H1 (cell line): ENCODE measurements at regions not wholly inside any gene's neighbourhood (a gene's known extent, or its start where the extent isn't known, plus 50 kb on each side); places are given as distances from the start of the nearest gene placed in this dataset.

ENCODE experiments used
- CTCF ChIA-PET: fragments of 300-600 bp; sonication (Branson Sonifier 250); formaldehyde crosslinking; loops from one replicate; lab custom pipeline; 2021; ENCODE audit not compliant: partially characterized antibody; lab: Charles Lee
- POLR2A ChIA-PET: fragments of 300-600 bp; sonication (Branson Sonifier 250); formaldehyde crosslinking; loops from one replicate; lab custom pipeline; 2021; ENCODE audit warnings: inconsistent platforms; ENCODE audit not compliant: partially characterized antibody; lab: Charles Lee
- DNase-seq, 2 experiments: peaks; one replicate each; pipeline versions ENCODE4 v3.0.0 to v3.0.0-alpha.2; 2010 to 2022; ENCODE audit warnings: low spot score in 2 of 2, low read depth in 1 of 2, mixed read lengths in 1 of 2
- FAIRE-seq: peaks from 2 replicates; lab custom pipeline; 2011; peaks lifted over from hg19 to GRCh38; lab: Jason Lieb, UNC
- H2AFZ ChIP-seq: 2 replicates; pipeline ENCODE4 v1.8.1; 2012; ENCODE audit warnings: low read length, inconsistent platforms
- H2AK5ac ChIP-seq: 2 replicates; pipeline ENCODE4 v1.6.1; 2013; ENCODE audit warnings: low read depth, low read length
- H2BK120ac ChIP-seq: replicated peaks from 2 replicates; pipeline ENCODE3; 2013; ENCODE audit warnings: low read depth, low read length, inconsistent platforms
- H2BK12ac ChIP-seq: 2 replicates; pipeline ENCODE4 v1.6.1; 2013; ENCODE audit warnings: low read depth, low read length
- H2BK15ac ChIP-seq: 2 replicates; pipeline ENCODE4 v1.6.1; 2013; ENCODE audit warnings: low read length
- H2BK20ac ChIP-seq: 2 replicates; pipeline ENCODE4 v1.6.1; 2013; ENCODE audit warnings: low read length
- H2BK5ac ChIP-seq: 2 replicates; pipeline ENCODE4 v1.6.1; 2013; ENCODE audit warnings: low read depth, low read length
- H3K14ac ChIP-seq: 2 replicates; pipeline ENCODE4 v1.6.1; 2013; ENCODE audit warnings: inconsistent platforms; ENCODE audit not compliant: insufficient read length
- H3K18ac ChIP-seq: 2 replicates; pipeline ENCODE4 v1.6.1; 2013; ENCODE audit warnings: low read length; ENCODE audit errors: extremely low read depth
- H3K23ac ChIP-seq: 2 replicates; pipeline ENCODE4 v1.6.1; 2013; ENCODE audit warnings: inconsistent platforms; ENCODE audit not compliant: insufficient read length
- H3K23me2 ChIP-seq: 2 replicates; pipeline ENCODE4 v1.6.1; 2013; ENCODE audit warnings: low read depth, low read length
- H3K27ac ChIP-seq: 2 replicates; pipeline ENCODE4 v1.6.1; 2011; ENCODE audit warnings: low read depth, low read length, inconsistent platforms
- H3K27me3 ChIP-seq, 4 experiments: replicated peaks in 1 of 4; 1 replicate in 1 of 4; 2 replicates in 3 of 4; pipeline versions ENCODE4 v1.6.1 to v1.8.1; 2011 to 2013; ENCODE audit warnings: low read length in 3 of 4, mild to moderate bottlenecking in 3 of 4, inconsistent platforms in 2 of 4, mixed read lengths in 2 of 4, moderate library complexity in 1 of 4; ENCODE audit not compliant: control insufficient read depth in 3 of 4, insufficient read depth in 3 of 4; ENCODE audit errors: extremely low read depth in 1 of 4
- H3K36me3 ChIP-seq, 4 experiments: 2 replicates each; pipeline versions ENCODE4 v1.6.1 to v1.8.1; 2011 to 2013; ENCODE audit warnings: mild to moderate bottlenecking in 4 of 4, low read length in 3 of 4, moderate library complexity in 2 of 4, control low read depth in 1 of 4, inconsistent platforms in 1 of 4; ENCODE audit not compliant: insufficient read depth in 4 of 4, control insufficient read depth in 2 of 4
- H3K4ac ChIP-seq: replicated peaks from 2 replicates; pipeline ENCODE3; 2013; ENCODE audit warnings: low read length, low read depth, mixed read lengths, inconsistent platforms; ENCODE audit not compliant: insufficient read length
- H3K4me1 ChIP-seq, 4 experiments: replicated peaks in 1 of 4; 1 replicate in 1 of 4; 2 replicates in 3 of 4; pipeline versions ENCODE4 v1.6.1 to v1.8.1; 2011 to 2013; ENCODE audit warnings: low read length in 3 of 4, inconsistent platforms in 2 of 4, mixed read lengths in 1 of 4; ENCODE audit not compliant: insufficient read depth in 4 of 4, control insufficient read depth in 3 of 4
- H3K4me2 ChIP-seq, 2 experiments: 2 replicates each; pipeline versions ENCODE4 v1.6.1 to v1.8.1; 2011 to 2013; ENCODE audit warnings: low read depth in 2 of 2, low read length in 2 of 2, control low read depth in 1 of 2, inconsistent platforms in 1 of 2, mild to moderate bottlenecking in 1 of 2; ENCODE audit not compliant: insufficient read depth in 1 of 2
- H3K4me3 ChIP-seq, 4 experiments: fragments of 200-600, 300-600 bp in 1 of 4; sonication (generic), shearing (Covaris generic), sonication (Bioruptor Twin) in 1 of 4; 2 replicates each; pipeline versions ENCODE4 v1.5.1 to v1.8.1; 2011 to 2016; ENCODE audit warnings: low read length in 4 of 4, low read depth in 3 of 4, control low read depth in 2 of 4, inconsistent platforms in 2 of 4, mild to moderate bottlenecking in 2 of 4, mixed read lengths in 1 of 4, moderate library complexity in 1 of 4; ENCODE audit not compliant: insufficient read depth in 2 of 4; ENCODE audit errors: extremely low read depth in 1 of 4
- H3K56ac ChIP-seq: replicated peaks from 2 replicates; pipeline ENCODE3; 2013; ENCODE audit warnings: low read depth, mild to moderate bottlenecking, mixed read lengths, low read length, inconsistent platforms; ENCODE audit not compliant: insufficient read length
- H3K79me1 ChIP-seq: 2 replicates; pipeline ENCODE4 v1.6.1; 2013; ENCODE audit warnings: low read depth, low read length, control low read depth
- H3K79me2 ChIP-seq, 2 experiments: 2 replicates each; pipeline versions ENCODE4 v1.6.1 to v1.8.1; 2012 to 2013; ENCODE audit warnings: low read length in 2 of 2, mild to moderate bottlenecking in 2 of 2, inconsistent platforms in 1 of 2; ENCODE audit not compliant: insufficient read depth in 2 of 2, control insufficient read depth in 1 of 2
- H3K9ac ChIP-seq, 4 experiments: replicated peaks in 1 of 4; 1 replicate in 1 of 4; 2 replicates in 3 of 4; pipeline versions ENCODE4 v1.6.1 to v1.8.1; 2011 to 2013; ENCODE audit warnings: low read depth in 3 of 4, low read length in 3 of 4, control low read depth in 2 of 4, mild to moderate bottlenecking in 2 of 4, moderate library complexity in 2 of 4, inconsistent platforms in 1 of 4; ENCODE audit errors: extremely low read depth in 1 of 4
- H3K9me3 ChIP-seq, 2 experiments: 2 replicates each; pipeline versions ENCODE4 v1.6.1 to v1.8.1; 2012 to 2013; ENCODE audit warnings: mild to moderate bottlenecking in 2 of 2, moderate library complexity in 2 of 2, control low read depth in 1 of 2, inconsistent platforms in 1 of 2, low read depth in 1 of 2, low read length in 1 of 2, mixed read lengths in 1 of 2; ENCODE audit not compliant: insufficient read depth in 2 of 2
- H4K20me1 ChIP-seq, 2 experiments: replicated peaks in 1 of 2; 2 replicates each; pipeline versions ENCODE3 to v1.8.1; 2011 to 2013; ENCODE audit warnings: inconsistent platforms in 2 of 2, low read length in 2 of 2, mild to moderate bottlenecking in 1 of 2; ENCODE audit not compliant: insufficient read depth in 2 of 2, control insufficient read depth in 1 of 2
- H4K5ac ChIP-seq: 2 replicates; pipeline ENCODE4 v1.6.1; 2013; ENCODE audit warnings: low read length, low read depth, mixed read lengths, inconsistent platforms; ENCODE audit not compliant: insufficient read length
- H4K8ac ChIP-seq: 2 replicates; pipeline ENCODE4 v1.8.0; 2013; ENCODE audit warnings: mild to moderate bottlenecking, moderate library complexity, low read length, inconsistent platforms; ENCODE audit not compliant: insufficient read depth; ENCODE audit errors: extremely low read depth
- H4K91ac ChIP-seq: replicated peaks from 2 replicates; pipeline ENCODE3; 2013; ENCODE audit warnings: low read length, mixed read lengths, inconsistent platforms; ENCODE audit not compliant: insufficient read length
- BCL11A ChIP-seq, 2 experiments: IDR thresholded peaks; one replicate each; pipeline ENCODE4 v1.6.1; 2011; ENCODE audit warnings: low read depth in 2 of 2, low read length in 2 of 2, mild to moderate bottlenecking in 2 of 2
- CREB1 ChIP-seq: IDR thresholded peaks from 2 replicates; pipeline ENCODE4 v1.6.1; 2012; ENCODE audit warnings: inconsistent platforms
- JUN ChIP-seq: IDR thresholded peaks from 2 replicates; pipeline ENCODE4 v1.6.1; 2011; ENCODE audit warnings: low read depth, mild to moderate bottlenecking, improper control_type of control experiment, low read length
- JUND ChIP-seq: IDR thresholded peaks from 2 replicates; pipeline ENCODE4 v1.6.1; 2011; ENCODE audit warnings: mild to moderate bottlenecking, improper control_type of control experiment, low read length
- KDM4A ChIP-seq: IDR thresholded peaks from one replicate; pipeline ENCODE4 v1.7.1; 2012; ENCODE audit warnings: low read depth, mild to moderate bottlenecking, moderate library complexity, low read length, inconsistent platforms; ENCODE audit not compliant: severe bottlenecking
- MAFK ChIP-seq: IDR thresholded peaks from 2 replicates; pipeline ENCODE4 v1.6.1; 2012; ENCODE audit warnings: low read depth, mild to moderate bottlenecking, improper control_type of control experiment, low read length
- SIRT6 ChIP-seq: IDR thresholded peaks from one replicate; pipeline ENCODE4 v1.7.1; 2012; ENCODE audit warnings: low read length, inconsistent platforms
- SUZ12 ChIP-seq: fragments of 200-600 bp; sonication (generic); IDR thresholded peaks from 2 replicates; pipeline ENCODE4 v1.6.1; 2012; ENCODE audit warnings: mild to moderate bottlenecking, inconsistent platforms, low read length, moderate library complexity, mixed read lengths
- TBP ChIP-seq: IDR thresholded peaks from 2 replicates; pipeline ENCODE4 v1.6.1; 2011; ENCODE audit warnings: low read depth, low read length, improper control_type of control experiment
- TCF12 ChIP-seq: IDR thresholded peaks from 2 replicates; pipeline ENCODE4 v1.6.1; 2011; ENCODE audit warnings: low read depth, mild to moderate bottlenecking, low read length
- YY1 ChIP-seq: IDR thresholded peaks from 2 replicates; pipeline ENCODE4 v1.6.1; 2011; ENCODE audit warnings: low read depth, mild to moderate bottlenecking, low read length
- WGBS, 2 experiments: shearing (Covaris generic) in 1 of 2; methylation state at CpG; one replicate each; pipeline versions ENCODE4 v1.1.6 to v1.1.7; 2013 to 2015; ENCODE audit warnings: low lambda C conversion rate in 2 of 2, mixed read lengths in 2 of 2, inconsistent platforms in 1 of 2, low coverage in 1 of 2, missing lambda C conversion rate in 1 of 2; ENCODE audit not compliant: insufficient replicate concordance in 2 of 2, insufficient coverage in 1 of 2, insufficient read length in 1 of 2; ENCODE audit errors: extremely low coverage in 1 of 2, missing lambda C conversion rate in 1 of 2; 5-methylcytosine and 5-hydroxymethylcytosine counted together
- TF ChIP-seq, protein P1 (sequence below): IDR thresholded peaks from 2 replicates; pipeline ENCODE4 v1.6.1; 2012; ENCODE audit warnings: inconsistent platforms

DNA sequence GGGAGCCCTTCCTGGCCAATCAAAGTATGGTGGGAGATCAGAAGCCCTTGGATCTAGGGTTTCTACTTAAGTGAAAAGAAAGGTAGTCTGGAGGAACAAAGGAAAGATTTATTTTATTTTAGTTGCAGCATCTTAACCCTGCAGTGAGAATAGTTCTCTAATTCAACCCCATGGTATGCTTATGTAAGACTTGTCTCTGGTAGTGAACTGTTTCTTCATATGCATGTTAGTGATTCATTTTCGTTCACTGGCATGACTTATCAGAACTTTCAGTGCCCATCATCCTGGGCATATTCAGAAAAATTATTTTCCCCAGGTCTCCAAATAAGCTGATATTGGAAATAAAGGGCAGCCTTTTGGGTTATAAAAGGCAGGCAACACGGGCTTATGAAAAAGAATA is 1058.8 kb downstream of the NLGN4Y start:
- Histone ChIP-seq H3K36me3 (no peaks in the 10 kb centered on the region), H4K8ac (no peak overlapping the region), H2BK12ac (no peak overlapping the region), H2BK5ac (no peak overlapping the region), H3K14ac (no peak overlapping the region), H3K4ac (no peak overlapping the region), H3K23me2 (no peaks in the 10 kb centered on the region), H3K23ac (no peak overlapping the region), H3K4me1 (no peaks in the 10 kb centered on the region), H4K20me1 (no peaks in the 10 kb centered on the region), H3K79me2 (no peaks in the 10 kb centered on the region), H3K4me2 (no peak overlapping the region), H3K79me1 (no peaks in the 10 kb centered on the region), H4K91ac (no peak overlapping the region), H3K18ac (no peak overlapping the region), H2BK15ac (no peak overlapping the region), H3K9me3 (no peaks in the 10 kb centered on the region), H3K27me3 (no peaks in the 10 kb centered on the region), H3K9ac (no peak overlapping the region), H2AK5ac (no peak overlapping the region), H3K27ac (no peak overlapping the region), H2BK20ac (no peak overlapping the region), H3K4me3 (no peak overlapping the region), H4K5ac (no peak overlapping the region), H2BK120ac (no peak overlapping the region), H2AFZ (no peak overlapping the region), H3K56ac (no peak overlapping the region)
- WGBS, 2 experiments, result 83% methylated on average over 2 of the region's 2 CpGs; no CpG with 5 or more reads in 1 of the 2 experiments
- CTCF ChIA-PET, result interaction anchor here (0.8 to 1.1 kb wide), 2 partner anchors 11 to 15 kb away, joined by 3 to 4 read pairs; no protein-coding TSS in a partner anchor
- DNase-seq (no peak), FAIRE-seq (no peak)
- POLR2A ChIA-PET, result no interaction called here
- TF ChIP-seq BCL11A (IDR thresholded peaks at IDR 0.05; ENCODE audit: low read depth in 2 of 2, low read length in 2 of 2) (no peak), JUND (no peak), KDM4A (no peak), SIRT6 (no peak), TCF12 (no peak), SUZ12 (no peak), MAFK (no peak), YY1 (no peak), TBP (no peak), CREB1 (no peak), JUN (no peak)
- TF ChIP-seq, protein P1, sequence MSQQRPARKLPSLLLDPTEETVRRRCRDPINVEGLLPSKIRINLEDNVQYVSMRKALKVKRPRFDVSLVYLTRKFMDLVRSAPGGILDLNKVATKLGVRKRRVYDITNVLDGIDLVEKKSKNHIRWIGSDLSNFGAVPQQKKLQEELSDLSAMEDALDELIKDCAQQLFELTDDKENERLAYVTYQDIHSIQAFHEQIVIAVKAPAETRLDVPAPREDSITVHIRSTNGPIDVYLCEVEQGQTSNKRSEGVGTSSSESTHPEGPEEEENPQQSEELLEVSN, result no peak
